A549 (cell line): ENCODE measurements at regions not wholly inside any gene's neighbourhood (a gene's known extent, or its start where the extent isn't known, plus 50 kb on each side); places are given as distances from the start of the nearest gene placed in this dataset.

Source experiments
- ATAC-seq, 2 experiments: fragments of 200-7000 bp in 1 of 2; fragments of >200 bp in 1 of 2; cut with Nextera tagmentation in 1 of 2; cut with Tn5 transposase in 1 of 2; 3 replicates each; pipeline versions ENCODE4 v1.8.0 to v1.9.1; 2018 to 2020; ENCODE audit warnings: mild to moderate bottlenecking in 1 of 2, moderate library complexity in 1 of 2
- CTCF ChIA-PET: fragments of 300-600 bp; sonication (Branson Sonifier 250); formaldehyde crosslinking; extraction: SDS; loops from one replicate; lab custom pipeline; 2021; ENCODE audit warnings: antibody characterized with exemption, inconsistent platforms; lab: Yijun Ruan, JAX
- POLR2A ChIA-PET: fragments of 350-600 bp; formaldehyde crosslinking; extraction: SDS; loops from one replicate; lab custom pipeline; 2021; ENCODE audit warnings: antibody characterized with exemption, inconsistent platforms; lab: Yijun Ruan, JAX
- DNase-seq, 2 experiments: peaks; one replicate each; pipeline versions ENCODE4 v3.0.0 to v3.0.0-alpha.2; 2011 to 2016; ENCODE audit warnings: low read depth in 1 of 2, low spot score in 1 of 2
- FAIRE-seq: peaks from 2 replicates; lab custom pipeline; 2011; peaks lifted over from hg19 to GRCh38; lab: Jason Lieb, UNC
- H3K27ac ChIP-seq, 2 experiments: fragments of >200 bp; sonication (Bioruptor Twin); formaldehyde crosslinking; 3 replicates each; pipeline ENCODE4 v1.5.1; 2016 to 2017
- H3K4me1 ChIP-seq: fragments of >200 bp; sonication (Bioruptor Twin); formaldehyde crosslinking; 3 replicates; pipeline ENCODE4 v1.6.1; 2016
- H3K4me2 ChIP-seq: fragments of >200 bp; sonication (Bioruptor Twin); formaldehyde crosslinking; 3 replicates; pipeline ENCODE4 v1.6.1; 2016
- H3K4me3 ChIP-seq: fragments of >200 bp; sonication (Bioruptor Twin); formaldehyde crosslinking; 3 replicates; pipeline ENCODE4 v1.5.1; 2016
- H3K9me3 ChIP-seq: fragments of >200 bp; sonication (Bioruptor Twin); formaldehyde crosslinking; 3 replicates; pipeline ENCODE4 v1.6.1; 2016
- CBX8 ChIP-seq: fragments of 200-600 bp; sonication (generic); IDR thresholded peaks from 2 replicates; pipeline ENCODE4 v1.6.1; 2016
- CHD2 ChIP-seq: fragments of 150-350 bp; IDR thresholded peaks from 2 replicates; pipeline ENCODE4 v1.6.1; 2014; ENCODE audit warnings: low read length; ENCODE audit not compliant: partially characterized antibody
- E2F6 ChIP-seq: IDR thresholded peaks from 2 replicates; pipeline ENCODE4 v1.6.1; 2012; ENCODE audit warnings: low read depth, borderline replicate concordance
- EP300 ChIP-seq, 2 experiments: fragments of >200 bp; sonication (Bioruptor Twin); formaldehyde crosslinking; IDR thresholded peaks; 2 replicates in 1 of 2; 3 replicates in 1 of 2; pipeline ENCODE4 v1.6.1; 2016 to 2017
- ESRRA ChIP-seq: fragments of 150-350 bp; IDR thresholded peaks from 2 replicates; pipeline ENCODE4 v1.6.1; 2014; ENCODE audit warnings: mild to moderate bottlenecking, low read length, borderline replicate concordance
- FOSB ChIP-seq: fragments of 250-450 bp; sonication (Bioruptor Pico); IDR thresholded peaks from 2 replicates; pipeline ENCODE4 v1.5.0; 2020; ENCODE audit warnings: mild to moderate bottlenecking, moderate library complexity
- FOSL2 ChIP-seq, 2 experiments: fragments of 450-650 bp in 1 of 2; fragments of >200 bp in 1 of 2; sonication (Bioruptor Twin) in 1 of 2; formaldehyde crosslinking; IDR thresholded peaks; 2 replicates each; pipeline versions ENCODE4 v1.5.0 to v1.6.1; 2016 to 2020; ENCODE audit warnings: mild to moderate bottlenecking in 1 of 2, moderate library complexity in 1 of 2
- GATA3 ChIP-seq: IDR thresholded peaks from 2 replicates; pipeline ENCODE4 v1.6.1; 2012; ENCODE audit warnings: borderline replicate concordance
- HDAC2 ChIP-seq: fragments of 200-600 bp; sonication (generic); IDR thresholded peaks from 2 replicates; pipeline ENCODE4 v1.6.1; 2016
- HMGXB4 ChIP-seq: fragments of 250-450 bp; sonication (Bioruptor Pico); IDR thresholded peaks from 2 replicates; pipeline ENCODE4 v1.5.0; 2021; ENCODE audit warnings: mild to moderate bottlenecking, moderate library complexity, borderline replicate concordance
- HOXB13 ChIP-seq: fragments of 250-450 bp; sonication (Bioruptor Pico); IDR thresholded peaks from 2 replicates; pipeline ENCODE4 v1.5.0; 2020; ENCODE audit warnings: low read depth, mild to moderate bottlenecking, moderate library complexity
- HOXB5 ChIP-seq: fragments of 250-450 bp; sonication (Bioruptor Pico); IDR thresholded peaks from 2 replicates; pipeline ENCODE4 v1.5.0; 2020; ENCODE audit warnings: mild to moderate bottlenecking, moderate library complexity
- MAX ChIP-seq: IDR thresholded peaks from 2 replicates; pipeline ENCODE4 v1.6.1; 2012
- MAZ ChIP-seq: fragments of 150-350 bp; IDR thresholded peaks from 2 replicates; pipeline ENCODE4 v1.6.1; 2014; ENCODE audit warnings: antibody characterized with exemption, low read depth, low read length, borderline replicate concordance
- MYC ChIP-seq: IDR thresholded peaks from 2 replicates; pipeline ENCODE4 v1.6.1; 2012; ENCODE audit warnings: mild to moderate bottlenecking, inconsistent platforms, low read length, improper control_type of control experiment, borderline replicate concordance
- NFE2L2 ChIP-seq: fragments of 150-350 bp; conservative IDR thresholded peaks from 2 replicates; pipeline ENCODE4 v1.6.1; 2014; ENCODE audit warnings: low read length
- PBX3 ChIP-seq: IDR thresholded peaks from 2 replicates; pipeline ENCODE4 v1.6.1; 2012
- PHF8 ChIP-seq: fragments of 200-600 bp; sonication (generic); IDR thresholded peaks from 2 replicates; pipeline ENCODE4 v1.6.1; 2016; ENCODE audit warnings: low read depth, mild to moderate bottlenecking, antibody characterized with exemption, moderate library complexity, borderline replicate concordance
- POLR2AphosphoS2 ChIP-seq: conservative IDR thresholded peaks from 2 replicates; pipeline ENCODE4 v1.6.1; 2012; ENCODE audit warnings: low read length, improper control_type of control experiment, inconsistent platforms
- RARB ChIP-seq: fragments of 250-450 bp; sonication (Bioruptor Pico); IDR thresholded peaks from 2 replicates; pipeline ENCODE4 v1.8.0; 2021; ENCODE audit warnings: mild to moderate bottlenecking, moderate library complexity
- RFX5 ChIP-seq: fragments of 450-650 bp; IDR thresholded peaks from 2 replicates; pipeline ENCODE4 v1.7.1; 2014; ENCODE audit warnings: antibody characterized with exemption, mild to moderate bottlenecking, moderate library complexity
- RNF2 ChIP-seq: fragments of 200-600 bp; sonication (generic); IDR thresholded peaks from 2 replicates; pipeline ENCODE4 v1.6.1; 2016; ENCODE audit warnings: low read depth, mild to moderate bottlenecking, antibody characterized with exemption, moderate library complexity, borderline replicate concordance
- SMC3 ChIP-seq: fragments of >200 bp; sonication (Bioruptor Twin); formaldehyde crosslinking; IDR thresholded peaks from 3 replicates; pipeline ENCODE4 v1.6.1; 2018; ENCODE audit warnings: inconsistent platforms
- SREBF2 ChIP-seq: fragments of 450-650 bp; IDR thresholded peaks from 2 replicates; pipeline ENCODE4 v1.6.1; 2014; ENCODE audit warnings: mild to moderate bottlenecking, moderate library complexity
- TFCP2L1 ChIP-seq: fragments of 250-450 bp; sonication (Bioruptor Pico); IDR thresholded peaks from 2 replicates; pipeline ENCODE4 v1.5.0; 2021; ENCODE audit warnings: mild to moderate bottlenecking
- TP53 ChIP-seq: fragments of 250-450 bp; sonication (Bioruptor Pico); IDR thresholded peaks from 2 replicates; pipeline ENCODE4 v1.5.0; 2021; ENCODE audit warnings: mild to moderate bottlenecking, moderate library complexity
- USF2 ChIP-seq: fragments of 450-650 bp; IDR thresholded peaks from 2 replicates; pipeline ENCODE4 v1.6.1; 2014; ENCODE audit warnings: antibody characterized with exemption
- ZFP36 ChIP-seq: fragments of 450-650 bp; IDR thresholded peaks from 2 replicates; pipeline ENCODE4 v1.6.1; 2014; ENCODE audit warnings: borderline replicate concordance; ENCODE audit not compliant: partially characterized antibody
- ZNF302 ChIP-seq: fragments of 250-450 bp; sonication (Bioruptor Pico); IDR thresholded peaks from 2 replicates; pipeline ENCODE4 v1.9.0; 2021; ENCODE audit warnings: inconsistent platforms, mild to moderate bottlenecking, moderate library complexity
- WGBS: methylation state at CpG from one replicate; pipeline ENCODE4 v1.1.6; 2017; ENCODE audit errors: missing lambda C conversion rate; 5-methylcytosine and 5-hydroxymethylcytosine counted together

GRCh38 chr2:183219888-183220287, 95.6 kb downstream of the NUP35 start:
- 84% methylated on average over 3 of the region's 3 CpGs for WGBS
- DNase-seq (no peak), FAIRE-seq (no peak), ATAC-seq (no peak)
- Histone ChIP-seq H3K27ac (no peak overlapping the region), H3K4me3 (no peak overlapping the region), H3K4me2 (no peak overlapping the region), H3K9me3 (no peaks in the 10 kb centered on the region), H3K4me1 (no peaks in the 10 kb centered on the region)
- CTCF ChIA-PET, result interaction anchor here (1.0 kb wide), 1 partner anchor 12 kb away, joined by 3 read pairs; no protein-coding TSS in a partner anchor
- TF ChIP-seq HOXB13 (CRISPR knock-in tag) (no peak), ESRRA (no peak)
- TF ChIP-seq, all 56 proteins: peak for 0
- POLR2A ChIA-PET, result no interaction called here

- CTCF ChIA-PET, result no interaction called here
- Histone ChIP-seq H3K27ac (no peak overlapping the region), H3K4me1 (no peaks in the 10 kb centered on the region), H3K4me3 (no peak overlapping the region), H3K4me2 (no peak overlapping the region), H3K9me3 (no peaks in the 10 kb centered on the region)
- DNase-seq (no peak), FAIRE-seq (no peak), ATAC-seq (no peak)
- TF ChIP-seq RARB (CRISPR knock-in tag) (no peak), USF2 (no peak), TP53 (CRISPR knock-in tag) (no peak), NFE2L2 (no peak), FOSL2 (IDR thresholded peaks at IDR 0.05) (no peak), FOSL2 (CRISPR knock-in tag; IDR thresholded peaks at IDR 0.05) (no peak), CHD2 (no peak), EP300 (IDR thresholded peaks at IDR 0.05) (no peak), SMC3 (no peak), HMGXB4 (no peak), MAZ (no peak), POLR2AphosphoS2 (no peak), HOXB13 (CRISPR knock-in tag) (no peak)
- WGBS, result 86% methylated on average over 5 of the region's 5 CpGs
- POLR2A ChIA-PET, result no interaction called here
Observed at GRCh38 chr2:183222751-183223150, 98.5 kb downstream of the NUP35 start.

- no peaks in the 10 kb centered on the region for H3K9me3 ChIP-seq
- DNase-seq, result no peak
Observed at GRCh38 chr2:183224948-183225347, 100.7 kb downstream of the NUP35 start.

More at GRCh38 chr2:183224948-183225347, 100.7 kb downstream of the NUP35 start:
- no peaks in the 10 kb centered on the region for H3K4me1 ChIP-seq
- FAIRE-seq, result no peak
- CTCF ChIA-PET, result no interaction called here
- no peak for TF ChIP-seq ZFP36
- TF ChIP-seq MAX, result no peak
- no peak for TF ChIP-seq GATA3
- no peak for TF ChIP-seq ESRRA
- no peak for TF ChIP-seq RARB (CRISPR knock-in tag)
- no peak for TF ChIP-seq RNF2
- TF ChIP-seq MYC, result no peak
- no peak for TF ChIP-seq PHF8
- no peak for TF ChIP-seq RFX5
- no peak for TF ChIP-seq HDAC2
- no peak for TF ChIP-seq CBX8
- no peak for TF ChIP-seq E2F6
- TF ChIP-seq TFCP2L1 (CRISPR knock-in tag), result no peak
- no peak for TF ChIP-seq HOXB5 (CRISPR knock-in tag)
- no peak for TF ChIP-seq PBX3
- TF ChIP-seq CHD2, result no peak
- TF ChIP-seq ZNF302, result no peak
- no peak for TF ChIP-seq SMC3
- TF ChIP-seq SREBF2, result no peak
- no peak for TF ChIP-seq FOSB (CRISPR knock-in tag)
- TF ChIP-seq, all 56 proteins: peak for 0
- Histone ChIP-seq H3K27ac (no peak overlapping the region), H3K4me2 (no peak overlapping the region), H3K4me3 (no peak overlapping the region)
- POLR2A ChIA-PET, result no interaction called here
- no peak for ATAC-seq
